CD4-positive, alpha-beta T cell treated with Interleukin-12 subunit alpha and Interleukin-12 subunit beta, for 1 hour (primary cell): ENCODE measurements at regions not wholly inside any gene's neighbourhood (a gene's known extent, or its start where the extent isn't known, plus 50 kb on each side); places are given as distances from the start of the nearest gene placed in this dataset.

Experiments
- DNase-seq: peaks from one replicate; pipeline ENCODE4 v3.0.0-alpha.2; 2020

DNA sequence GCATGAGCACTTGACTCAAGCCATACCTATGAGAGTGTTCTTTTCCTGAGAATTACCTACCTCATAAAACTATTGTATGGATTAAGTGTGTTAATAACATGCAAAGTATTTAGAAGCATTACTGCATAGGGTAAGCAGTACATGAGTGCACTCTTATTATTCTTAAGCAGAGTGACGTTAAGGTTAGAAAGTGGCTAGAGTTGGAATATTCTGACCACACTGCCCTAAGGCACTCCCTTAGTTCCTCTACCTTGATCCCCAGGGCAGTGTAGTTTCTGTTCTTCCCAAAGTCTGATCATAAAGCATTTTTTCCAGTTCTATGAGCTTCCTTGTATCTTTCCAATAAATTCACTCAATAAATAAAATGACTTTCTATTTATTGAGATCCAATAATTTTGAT is 189.2 kb downstream of the PCSK1 start:
- DNase-seq = no peak

DNA sequence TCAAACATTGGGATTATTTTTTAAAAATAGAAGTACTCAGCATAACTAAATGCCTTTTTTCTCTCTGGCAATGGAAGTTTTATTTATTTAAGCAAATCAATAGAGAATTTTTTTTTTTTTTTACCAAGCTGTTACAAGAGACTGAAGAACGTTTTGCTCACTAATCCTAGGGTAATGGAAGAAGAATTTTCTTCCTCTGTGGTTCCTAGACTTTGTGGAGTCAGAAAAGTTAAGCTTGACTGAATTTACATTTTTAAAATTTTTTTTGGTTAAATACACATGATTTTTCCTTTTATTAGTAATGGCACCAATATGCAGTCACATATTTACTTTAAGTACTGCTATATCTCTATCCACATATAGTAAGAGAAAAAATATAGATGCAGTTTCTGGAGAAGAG is 189.8 kb downstream of the PCSK1 start:
- DNase-seq = no peak

DNA sequence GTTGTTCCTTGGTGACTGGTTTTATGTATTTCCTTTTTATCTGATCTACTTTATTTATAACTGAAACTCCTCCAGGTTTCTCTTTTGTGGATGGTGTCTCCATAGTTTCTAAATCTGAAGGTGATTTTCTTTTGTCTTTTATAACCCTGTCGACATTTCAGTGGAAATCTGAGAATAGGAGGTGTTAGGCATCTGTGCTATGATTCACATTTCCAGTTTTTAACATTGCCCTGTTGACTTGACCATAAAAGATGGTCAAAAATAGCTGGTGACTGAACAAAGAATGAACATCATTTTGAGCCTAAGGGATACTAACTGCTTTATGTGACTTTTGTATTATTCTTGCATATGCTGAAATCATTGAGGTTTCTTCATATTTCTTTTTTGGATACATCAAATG is 190.5 kb downstream of the PCSK1 start:
- DNase-seq = no peak

DNA sequence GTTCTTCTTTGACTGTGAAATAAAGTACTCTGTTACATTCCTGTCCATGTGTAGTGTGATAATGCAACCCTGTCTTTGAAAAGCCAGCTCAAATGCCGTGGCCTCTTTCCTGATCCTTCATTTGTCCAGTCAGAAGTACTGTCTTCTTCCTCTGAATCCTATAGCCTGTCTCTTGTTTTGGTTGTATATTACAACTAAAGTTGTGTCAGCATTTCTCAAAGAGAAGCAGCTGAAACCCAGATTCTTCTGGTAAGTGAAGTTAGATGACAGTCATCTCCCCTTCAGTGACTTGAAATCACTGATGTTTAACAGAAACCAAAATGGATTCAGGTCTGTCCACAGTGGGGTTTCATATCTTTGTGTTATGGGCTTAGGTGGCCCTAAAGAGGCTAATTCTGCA is 196.2 kb downstream of the PCSK1 start:
- no peak for DNase-seq

DNA sequence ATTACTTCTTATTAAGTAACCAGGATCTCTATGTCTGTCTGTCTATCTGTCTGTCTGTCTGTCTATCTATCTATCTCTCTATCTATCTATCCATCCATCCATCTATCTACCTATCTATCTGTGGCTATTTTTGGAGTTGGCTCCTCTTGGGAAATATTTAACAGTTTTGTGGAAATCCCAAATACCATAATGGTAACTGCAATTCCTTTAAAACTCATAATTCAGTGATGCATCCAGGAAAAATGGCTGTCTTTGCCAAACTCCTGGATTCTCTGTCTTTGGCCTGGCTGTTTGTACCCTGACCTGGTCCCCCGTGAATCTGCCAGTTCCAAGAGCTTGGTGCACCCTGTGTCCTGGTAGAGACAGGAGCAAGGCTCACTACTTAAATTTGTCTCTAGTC is 197.0 kb downstream of the PCSK1 start:
- no peak for DNase-seq

DNA sequence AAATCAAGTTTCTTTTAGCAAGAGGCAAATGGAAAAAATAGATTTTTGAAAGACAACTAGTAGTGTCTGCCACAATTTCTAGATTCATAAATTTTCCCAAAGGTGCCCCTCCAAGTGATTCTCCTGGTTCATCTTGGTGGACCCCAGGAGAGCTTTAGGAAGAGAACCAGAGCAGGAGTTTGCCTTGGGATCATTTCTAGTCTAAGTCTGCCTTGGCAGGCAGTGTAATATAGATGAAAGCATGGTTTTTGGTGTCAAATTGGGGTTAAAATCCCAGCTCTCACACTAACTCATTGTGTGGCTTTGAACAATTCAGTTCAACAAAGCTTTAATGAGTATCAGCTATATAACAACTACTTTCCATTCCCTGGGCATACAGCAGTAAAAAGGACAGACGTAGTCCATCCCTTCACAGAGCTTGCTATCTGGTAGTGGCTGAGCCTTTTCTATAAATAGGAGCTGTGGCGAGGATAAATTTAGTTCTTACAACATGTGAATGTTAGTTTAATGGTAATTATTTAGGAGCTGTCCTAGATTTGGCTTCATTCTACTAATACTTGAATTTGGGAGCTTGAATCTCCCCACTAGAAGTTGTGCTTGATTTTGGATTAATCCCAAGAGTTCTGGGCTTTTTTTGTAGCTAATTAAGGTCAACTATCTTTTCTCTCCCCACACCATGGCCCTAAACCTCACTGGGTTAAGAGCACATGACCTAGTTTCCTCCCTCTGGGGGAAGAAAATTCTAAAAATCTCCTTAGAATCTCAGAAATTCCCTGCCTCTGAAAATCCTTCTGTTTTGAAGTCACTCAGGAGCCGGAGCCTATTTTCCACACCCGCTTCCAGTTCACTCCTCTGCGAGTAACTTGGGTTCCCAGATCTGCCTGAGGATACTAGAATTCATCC is 197.8 kb downstream of the PCSK1 start:
- no peak for DNase-seq

DNA sequence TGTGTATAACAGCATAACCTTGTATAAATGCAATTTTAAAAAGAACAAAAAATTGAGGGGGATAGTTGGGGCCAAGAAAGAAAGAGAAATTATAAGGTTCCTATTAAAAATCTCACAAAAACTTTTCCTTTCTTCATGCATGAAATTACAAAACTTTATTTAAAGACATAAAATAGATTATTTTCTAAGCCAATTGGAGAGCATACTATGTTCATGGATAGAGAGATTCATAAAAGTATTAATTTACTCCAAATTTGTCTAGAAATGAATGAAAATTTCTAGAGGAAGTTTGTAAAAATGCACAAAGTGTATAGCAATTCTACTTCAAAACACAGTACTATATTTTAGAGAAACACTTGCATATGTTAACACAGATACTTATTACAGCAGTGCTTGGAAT is 200.4 kb downstream of the PCSK1 start:
- no peak for DNase-seq

DNA sequence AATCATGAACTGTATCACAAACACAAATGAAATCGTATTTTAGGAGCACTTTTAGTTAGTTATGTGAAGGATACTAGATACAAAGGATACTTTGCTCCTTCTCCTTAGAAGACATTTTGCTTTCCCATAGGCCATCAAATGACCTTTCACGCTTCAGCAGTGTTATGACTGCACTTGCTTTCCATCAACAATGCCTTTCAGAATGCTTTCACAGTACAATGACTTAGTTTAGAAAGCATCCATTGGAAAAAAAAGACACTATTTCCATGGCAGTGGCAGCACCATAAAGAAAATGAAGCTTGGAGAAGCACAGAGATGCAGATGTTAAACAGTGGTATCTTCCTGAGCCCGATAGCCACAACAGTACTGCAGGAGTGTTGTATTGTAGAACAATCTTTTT is 203.9 kb downstream of the PCSK1 start:
- DNase-seq = no peak

DNA sequence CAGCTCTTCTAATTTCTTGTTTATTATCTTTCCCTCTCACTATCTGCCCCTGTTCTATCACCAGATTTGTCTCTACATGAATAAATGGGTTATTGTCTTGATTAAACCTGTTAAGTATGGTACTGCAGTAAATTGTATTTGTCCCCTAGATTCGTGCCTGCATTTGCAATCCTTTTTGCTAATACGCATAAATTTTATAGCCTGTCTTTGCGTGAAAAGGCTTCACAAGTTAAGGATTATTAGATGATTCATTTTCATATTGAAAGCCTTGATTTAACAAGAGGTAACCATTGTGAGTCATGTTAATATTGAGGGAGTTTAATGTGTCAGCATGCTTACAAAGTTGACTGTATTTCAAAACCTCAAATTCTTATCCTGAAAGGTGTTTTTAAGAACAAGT is 204.6 kb downstream of the PCSK1 start:
- DNase-seq = no peak

DNA sequence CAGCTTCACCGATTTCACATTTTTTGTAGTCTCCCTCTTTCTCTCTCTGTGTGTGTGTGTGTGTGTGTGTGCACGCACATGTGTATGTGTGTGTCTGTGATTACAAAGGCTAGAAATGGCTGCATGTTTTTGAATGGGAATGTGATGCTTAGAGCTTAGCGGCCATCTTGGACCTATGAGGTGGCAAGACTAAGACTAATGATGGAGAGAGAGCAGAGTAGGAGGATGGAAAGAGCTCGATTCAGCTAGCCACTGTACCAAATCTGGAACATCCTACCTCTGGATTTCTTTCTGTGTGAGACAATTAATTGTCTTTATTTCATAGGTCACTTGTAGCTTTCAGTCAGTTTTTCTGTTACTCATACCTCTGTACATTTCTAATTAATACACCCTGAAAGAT is 205.1 kb downstream of the PCSK1 start:
- DNase-seq = no peak

DNA sequence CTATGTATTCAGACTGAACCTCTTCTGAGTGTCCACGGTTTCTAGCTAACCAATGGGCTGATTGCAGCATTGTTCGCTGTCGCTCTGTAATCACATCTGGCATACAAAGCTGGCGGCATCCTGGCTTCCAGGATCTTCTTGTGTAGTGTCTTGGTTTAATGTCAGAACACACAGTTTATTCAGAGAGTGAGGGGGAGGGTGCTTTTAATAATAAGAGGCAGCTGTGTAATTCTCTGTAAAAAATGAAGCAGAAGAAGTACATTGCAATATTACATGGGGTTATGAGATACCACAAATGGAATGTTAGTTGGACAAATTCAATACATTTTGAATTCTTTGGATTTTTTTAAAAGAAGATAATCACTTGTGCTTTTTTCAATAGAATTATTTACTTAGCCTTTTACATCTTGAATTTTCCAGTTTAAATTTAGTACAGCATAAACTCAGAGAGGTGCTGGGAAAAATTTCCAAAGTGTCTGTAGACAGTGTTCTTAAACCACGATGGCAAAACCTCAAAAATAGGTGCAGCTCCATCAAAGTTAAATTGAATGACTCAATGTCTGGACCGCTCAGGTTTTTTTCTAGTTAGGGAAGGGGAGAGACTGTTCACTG is 206.0 kb downstream of the PCSK1 start:
- DNase-seq = no peak

DNA sequence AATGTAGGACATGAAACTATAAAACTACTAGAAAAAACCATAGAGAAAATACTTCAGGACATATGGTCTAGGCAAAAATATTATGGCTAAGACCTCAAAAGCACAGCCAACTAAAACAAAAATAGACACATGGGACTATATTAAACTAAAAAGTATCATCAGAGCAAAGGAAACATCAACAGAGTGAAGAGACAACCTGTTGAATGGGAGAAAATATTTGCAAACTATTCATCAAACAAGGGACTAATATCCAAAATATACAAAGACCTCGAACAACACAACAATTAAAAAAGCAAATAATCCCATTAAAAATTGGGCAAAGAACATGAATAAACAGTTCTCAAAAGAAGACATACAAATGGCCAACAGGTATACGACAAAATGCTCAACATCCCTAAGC is 210.9 kb downstream of the PCSK1 start:
- no peak for DNase-seq

DNA sequence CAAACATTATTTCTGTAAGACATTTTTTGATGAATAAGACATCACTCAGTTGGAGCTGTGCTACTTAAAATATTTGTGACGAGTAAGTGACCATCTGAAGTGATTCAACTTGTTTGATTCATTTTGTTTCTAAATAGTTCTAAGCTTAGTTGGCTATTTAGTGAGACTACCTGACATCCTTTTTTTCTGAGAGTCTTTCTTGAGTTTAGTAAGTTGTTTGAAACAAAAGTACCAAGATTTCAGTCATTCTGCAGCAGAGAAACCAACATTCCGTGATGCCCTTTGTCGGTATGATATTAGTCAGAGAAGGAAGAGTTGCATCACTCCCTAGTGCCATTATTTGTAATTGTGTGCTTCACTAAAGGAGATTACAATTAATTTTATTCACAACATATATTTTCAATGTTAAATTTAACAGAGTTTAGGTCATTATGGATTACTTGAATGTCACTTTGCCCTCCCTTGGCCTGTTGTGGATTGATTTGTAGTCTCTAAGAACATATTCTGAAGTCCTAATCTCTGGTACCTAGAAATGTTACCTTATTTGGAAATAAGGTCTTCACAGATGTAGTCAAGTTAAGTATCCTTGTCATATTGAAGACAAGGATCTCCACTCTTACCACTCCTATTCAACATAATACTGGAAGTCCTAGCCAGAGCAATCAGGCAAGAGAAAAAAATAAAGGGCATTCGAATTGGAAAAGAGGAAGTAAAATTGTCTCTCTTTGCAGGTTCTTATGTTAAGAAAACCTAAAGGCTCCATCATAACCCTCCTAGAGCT is 212.2 kb downstream of the PCSK1 start:
- DNase-seq = no peak

DNA sequence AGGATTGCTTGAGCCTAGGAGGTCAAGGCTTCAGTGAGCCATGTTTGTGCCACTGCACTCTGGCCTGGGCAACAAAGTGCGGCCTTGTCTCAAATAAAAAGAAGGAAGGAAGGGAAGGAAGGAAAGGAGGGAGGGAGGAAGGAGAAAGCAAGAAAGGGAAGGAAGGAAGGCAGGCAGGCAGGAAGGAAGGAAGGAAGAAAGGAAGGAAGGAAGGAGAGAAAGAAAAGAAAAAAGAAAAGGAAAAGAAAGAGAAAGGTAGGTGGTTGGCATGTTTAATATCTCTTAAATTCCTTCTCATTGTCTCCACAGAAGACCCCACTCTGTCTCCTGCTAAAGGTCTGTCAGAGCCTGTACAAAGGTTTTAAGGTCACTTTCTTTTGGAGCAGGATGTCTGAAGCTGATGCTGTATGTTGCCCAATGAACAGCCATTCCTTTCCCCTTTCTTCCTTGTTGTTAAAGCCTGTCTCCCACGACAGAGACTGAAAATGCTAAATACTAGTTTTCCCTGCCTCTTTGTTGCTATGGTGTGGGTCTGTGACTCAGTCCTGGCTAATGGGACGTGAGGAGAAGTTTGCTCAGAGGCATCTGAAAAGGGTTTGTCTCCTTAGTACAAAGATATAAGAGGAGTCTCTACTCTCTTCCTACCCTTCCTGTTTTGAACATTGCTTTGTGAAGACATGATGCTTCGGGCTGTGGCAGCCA is 213.3 kb downstream of the PCSK1 start:
- DNase-seq = no peak

DNA sequence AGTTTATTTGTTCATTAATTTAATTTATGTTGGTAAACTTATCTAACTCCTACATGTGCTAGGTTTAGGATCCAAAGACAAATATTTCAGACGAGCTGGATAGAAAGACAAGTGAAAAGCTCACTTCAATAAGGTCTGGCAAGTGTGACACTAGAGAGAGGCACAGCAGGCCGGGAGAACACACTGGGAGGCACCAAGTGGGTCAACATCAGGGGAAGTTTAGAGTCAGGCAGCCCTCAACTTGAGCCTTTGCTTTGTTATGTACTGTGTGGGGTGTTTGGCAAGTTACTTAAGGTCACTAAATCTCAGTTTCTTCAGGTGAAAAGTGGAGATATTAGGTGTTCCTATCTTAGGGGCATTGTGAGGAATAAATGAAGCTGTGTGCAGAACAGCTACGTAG is 214.4 kb downstream of the PCSK1 start:
- no peak for DNase-seq

DNA sequence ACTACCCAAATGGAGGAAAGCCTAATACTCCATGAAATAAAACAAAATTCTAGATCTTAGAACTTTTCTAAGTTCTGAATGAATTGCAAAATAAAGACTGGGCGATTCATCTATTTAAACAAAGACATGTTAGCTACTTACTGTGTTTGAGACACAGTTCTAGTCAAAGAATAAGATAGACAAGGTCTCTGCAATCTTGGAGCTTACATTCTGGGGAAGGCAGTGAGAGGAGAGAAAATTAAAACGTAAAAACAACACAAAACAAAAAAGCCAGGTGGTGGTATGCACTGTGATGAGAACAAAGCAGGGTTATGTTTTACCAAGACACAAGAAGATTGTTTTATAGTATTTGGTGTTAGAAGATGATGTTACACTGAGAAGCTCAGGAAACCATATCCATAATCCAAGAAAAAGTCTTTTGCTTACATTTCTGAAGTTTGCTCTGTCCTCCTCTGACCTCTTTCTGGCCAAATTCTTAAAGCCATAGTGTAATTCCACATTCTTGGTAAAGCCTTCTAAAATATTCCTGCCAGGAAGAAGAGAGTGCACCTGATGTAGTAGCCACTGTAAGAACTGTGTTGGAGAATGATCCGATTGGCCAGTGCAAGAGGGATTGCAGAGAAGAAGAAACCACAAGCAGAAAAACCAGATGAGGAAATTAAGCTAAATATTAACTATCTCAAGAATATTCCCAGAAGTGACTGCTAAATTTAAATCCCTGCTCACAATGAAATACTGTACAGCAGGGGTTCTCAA is 218.4 kb downstream of the PCSK1 start:
- DNase-seq = no peak

DNA sequence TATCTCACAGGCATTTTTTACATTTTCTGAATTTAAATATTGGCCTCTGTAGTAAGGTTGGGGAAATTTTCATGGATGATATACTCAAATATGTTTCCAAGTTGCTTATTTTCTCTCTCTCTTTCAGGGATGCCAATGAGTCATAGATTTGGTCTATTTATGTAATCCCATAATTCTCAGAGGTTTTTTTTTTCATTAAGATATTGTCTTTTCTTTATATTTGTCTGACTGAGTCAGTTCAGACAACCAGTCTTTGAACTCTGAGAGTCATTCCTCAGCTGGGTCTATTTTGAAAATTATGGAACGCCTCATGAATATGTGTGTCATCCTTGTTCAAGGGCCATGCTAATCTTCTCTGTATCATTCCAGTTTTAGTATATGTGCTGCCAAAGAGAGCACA is 223.2 kb downstream of the PCSK1 start:
- DNase-seq = no peak

DNA sequence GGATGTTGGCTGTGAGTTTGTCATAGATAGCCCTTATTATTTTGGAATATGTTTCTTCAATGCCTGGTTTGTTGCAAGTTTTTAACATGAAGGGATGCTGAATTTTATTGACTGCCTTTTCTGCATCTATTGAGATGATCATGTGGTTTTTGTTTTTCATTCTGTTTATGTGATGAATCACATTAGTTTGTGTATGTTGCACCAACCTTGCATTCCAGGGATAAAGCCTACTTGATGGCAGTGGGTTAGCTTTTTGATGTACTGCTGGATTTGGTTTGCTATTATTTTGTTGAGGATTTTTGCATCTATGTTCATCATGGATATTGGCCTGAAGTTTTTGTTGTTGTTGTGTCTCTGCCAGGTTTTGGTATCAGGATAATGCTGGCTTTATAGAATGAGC is 225.6 kb downstream of the PCSK1 start:
- no peak for DNase-seq

DNA sequence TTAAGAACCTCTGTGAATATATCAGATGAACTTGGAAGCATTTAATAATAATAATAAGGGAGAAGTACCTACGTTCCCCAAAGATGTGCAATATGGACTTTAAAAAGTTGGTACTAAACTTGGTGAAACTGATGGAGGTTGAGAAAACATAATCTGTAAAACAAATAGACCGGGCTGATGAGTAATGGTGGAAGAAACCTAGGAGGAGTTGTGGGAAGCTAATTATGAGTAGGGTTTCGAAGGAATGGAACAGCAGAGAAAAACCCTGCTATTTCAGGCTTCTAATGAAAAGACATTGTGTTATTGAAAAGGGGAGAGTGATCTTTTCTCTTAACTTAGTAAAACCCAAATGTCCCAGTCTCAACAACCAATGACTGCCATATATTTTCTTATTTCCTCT is 229.3 kb downstream of the PCSK1 start:
- no peak for DNase-seq

DNA sequence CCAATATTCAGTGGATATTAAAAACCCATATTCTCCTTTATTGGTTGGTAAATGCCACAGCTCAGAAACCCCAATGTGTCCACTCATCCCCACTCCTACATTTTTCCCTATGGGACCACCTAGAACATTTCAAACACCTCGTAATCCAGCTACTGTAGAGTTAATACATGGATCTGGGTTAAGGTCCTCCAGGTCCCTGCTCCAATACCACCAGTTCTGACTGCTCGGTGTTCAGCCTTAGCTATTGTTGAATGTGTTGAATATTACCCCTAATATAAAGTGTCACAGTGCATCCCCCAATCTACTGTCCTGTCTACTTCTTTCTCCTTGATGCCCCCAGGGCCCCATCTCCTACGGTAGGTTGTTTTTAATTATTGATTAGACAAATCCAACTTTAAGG is 231.5 kb downstream of the PCSK1 start:
- DNase-seq = no peak

DNA sequence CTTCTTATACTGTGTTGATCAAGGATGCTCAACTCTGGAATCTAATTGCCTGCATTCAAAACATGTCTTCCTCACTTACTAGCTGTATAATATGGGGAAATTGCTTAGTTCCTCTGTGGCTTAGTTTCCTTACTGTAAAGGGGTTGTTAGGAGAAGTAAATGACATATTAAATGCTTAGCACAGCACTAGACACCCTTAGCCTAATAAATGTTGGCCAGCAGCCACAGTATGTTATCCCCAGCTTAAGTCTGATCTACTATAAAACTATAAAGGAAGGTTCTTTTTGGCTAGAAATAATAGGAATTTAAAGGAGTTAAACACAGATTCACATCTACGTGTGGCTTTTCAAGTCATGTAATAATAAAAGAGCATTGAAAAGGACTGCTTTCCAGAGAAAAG is 232.4 kb downstream of the PCSK1 start:
- no peak for DNase-seq

DNA sequence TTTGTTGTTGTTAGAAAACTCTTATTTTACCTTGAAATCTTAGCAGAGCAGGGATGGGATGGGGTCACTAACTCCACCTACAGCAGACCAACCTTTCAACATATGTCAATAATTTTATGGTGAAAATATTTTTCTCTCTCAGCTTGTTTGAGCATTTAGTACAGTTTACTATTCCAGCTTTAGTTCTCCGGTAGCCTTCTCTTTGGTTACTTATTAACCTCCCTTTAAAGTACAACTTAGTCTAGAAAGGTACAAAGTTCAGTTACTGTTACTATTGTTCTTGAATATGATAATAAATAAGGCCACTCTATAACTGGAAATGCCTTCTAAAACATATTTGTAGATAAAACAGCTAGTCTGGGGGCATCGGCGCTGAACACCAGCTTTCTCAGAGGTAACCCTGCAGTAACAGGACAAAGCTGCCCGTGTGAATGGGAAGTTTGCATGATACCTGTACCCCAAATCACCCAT is 233.3 kb downstream of the PCSK1 start:
- no peak for DNase-seq
